C4-2B (cell line): ENCODE measurements at regions not wholly inside any gene's neighbourhood (a gene's known extent, or its start where the extent isn't known, plus 50 kb on each side); places are given as distances from the start of the nearest gene placed in this dataset.
"Not testable (repeated sequence)": the region's sequence is repeated elsewhere in the genome, so short reads cannot be mapped to it uniquely, and the experiment has no call there.

ENCODE experiments used
- H3K27ac ChIP-seq: fragments of 450-650 bp; 2 replicates; pipeline ENCODE4 v1.5.1; 2017
- CTCF ChIP-seq: fragments of 450-650 bp; conservative IDR thresholded peaks from 2 replicates; pipeline ENCODE4 v1.5.1; 2017; ENCODE audit warnings: mild to moderate bottlenecking
- ZFX ChIP-seq: fragments of 450-650 bp; IDR thresholded peaks from 2 replicates; pipeline ENCODE4 v1.6.1; 2017

- H3K27ac ChIP-seq = no peak overlapping the region
- TF ChIP-seq CTCF (no peak), ZFX (no peak)
Measured at GRCh38 chr6:14517516-14518105, 400.0 kb downstream of the CD83 start.

DNA sequence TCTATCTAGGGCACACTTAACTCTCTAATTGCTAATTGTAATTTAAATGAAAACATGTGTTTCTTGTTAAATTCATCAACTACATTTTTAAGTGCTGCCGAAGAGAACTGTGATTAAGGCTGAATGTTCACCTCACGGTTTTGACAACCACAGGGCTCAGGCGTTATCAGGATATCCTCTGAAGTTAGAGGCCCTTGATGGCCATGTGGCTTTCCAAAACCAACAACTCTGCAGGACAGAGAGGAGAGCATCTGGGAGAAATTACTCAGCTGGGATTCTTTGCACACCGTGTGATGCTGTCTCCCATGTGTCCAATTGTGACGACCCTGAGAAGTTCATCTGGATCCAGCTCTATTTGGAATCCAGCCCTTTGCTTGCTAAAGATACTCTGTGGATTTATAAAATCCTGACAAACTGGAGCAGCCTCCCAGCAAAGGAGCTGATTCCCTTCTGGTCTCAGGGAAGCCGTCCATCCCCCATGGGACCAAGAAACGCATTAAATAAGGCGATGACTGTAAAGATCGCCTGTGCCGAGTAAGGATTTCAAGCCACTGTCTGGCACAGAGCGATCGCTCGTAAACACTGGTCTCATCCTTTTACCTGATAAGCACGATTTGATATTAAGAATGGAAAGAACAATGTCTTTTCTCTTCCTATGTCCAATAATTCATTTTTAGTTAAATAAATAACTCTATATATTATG, 401.1 kb downstream of the CD83 start:
- TF ChIP-seq ZFX = no peak
- TF ChIP-seq CTCF = no peak
- no peak overlapping the region for H3K27ac ChIP-seq

DNA sequence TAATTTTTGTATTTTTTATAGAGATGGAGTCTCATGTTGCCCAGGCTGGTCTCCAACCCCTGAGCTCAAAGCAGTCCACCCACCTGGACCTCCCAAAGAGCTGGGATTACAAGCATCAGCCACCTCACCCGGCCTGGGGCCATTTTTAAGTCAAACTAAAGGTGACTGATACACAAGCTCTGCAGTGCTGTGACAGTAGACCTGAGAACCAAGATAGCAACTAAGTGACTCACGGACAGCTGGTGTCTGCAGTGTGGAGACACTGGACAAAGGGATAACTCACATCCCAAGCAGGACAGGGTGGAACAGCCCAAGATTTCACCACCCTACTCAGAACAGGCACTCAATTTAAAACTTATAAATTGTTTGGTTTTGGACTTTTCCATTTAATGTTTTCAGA, 402.5 kb downstream of the CD83 start:
- TF ChIP-seq CTCF = no peak
- no peak for TF ChIP-seq ZFX
- H3K27ac ChIP-seq = no peak overlapping the region

- TF ChIP-seq CTCF (no peak), ZFX (no peak)
- no peak overlapping the region for H3K27ac ChIP-seq
Measured at GRCh38 chr6:14520536-14520935, 403.0 kb downstream of the CD83 start.

- TF ChIP-seq CTCF (no peak), ZFX (no peak)
- no peak overlapping the region for H3K27ac ChIP-seq
Measured at GRCh38 chr6:14521141-14521540, 403.6 kb downstream of the CD83 start.

DNA sequence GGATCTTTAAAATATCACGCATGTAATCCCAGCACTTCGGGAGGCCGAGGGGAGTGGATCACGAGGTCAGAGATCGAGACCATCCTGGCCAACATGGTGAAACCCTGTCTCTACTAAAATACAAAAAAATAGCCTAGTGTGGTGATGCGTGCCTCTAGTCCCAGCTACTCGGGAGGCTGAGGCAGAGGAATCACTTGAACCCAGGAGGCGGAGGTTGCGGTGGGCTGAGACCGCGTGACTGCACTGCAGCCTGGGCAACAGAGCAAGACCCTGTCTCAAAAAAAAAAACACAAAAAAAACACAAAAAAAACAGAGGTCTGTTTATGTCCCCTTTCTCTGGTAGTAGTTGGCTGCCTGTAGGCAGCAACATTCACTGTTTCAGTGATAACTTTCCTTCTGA, 404.3 kb downstream of the CD83 start:
- not testable (repeated sequence) for H3K27ac ChIP-seq

- no peak overlapping the region for H3K27ac ChIP-seq
- TF ChIP-seq CTCF = no peak
- no peak for TF ChIP-seq ZFX
Measured at GRCh38 chr6:14524319-14524718, 406.7 kb downstream of the CD83 start.

DNA sequence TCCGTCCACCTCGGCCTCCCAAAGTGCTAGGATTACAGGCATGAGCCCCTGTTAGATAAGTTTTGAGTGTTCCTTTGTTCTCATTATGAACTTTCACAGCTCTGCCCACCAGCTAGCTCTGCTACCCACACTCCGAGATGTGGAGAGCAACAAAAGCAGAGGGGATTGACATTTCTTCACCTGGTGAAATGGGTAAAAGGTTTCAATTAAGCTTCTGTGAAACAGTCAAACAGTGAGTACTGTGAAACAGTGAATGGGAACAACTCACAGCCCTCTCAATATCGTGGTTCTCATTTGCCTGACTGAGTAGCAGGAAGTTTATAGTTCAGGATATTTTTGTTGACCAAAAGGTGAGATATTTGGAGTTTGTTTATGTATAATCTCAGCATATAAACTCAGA, 412.8 kb downstream of the CD83 start:
- no peak overlapping the region for H3K27ac ChIP-seq
- TF ChIP-seq CTCF (no peak), ZFX (no peak)
